Sigmoid colon (tissue), 4 donors: ENCODE measurements at regions not wholly inside any gene's neighbourhood (a gene's known extent, or its start where the extent isn't known, plus 50 kb on each side); places are given as distances from the start of the nearest gene placed in this dataset.

ENCODE experiments used
- CTCF ChIP-seq, 4 experiments: fragments of 450-650 bp in 3 of 4; fragments of 200-600 bp in 1 of 4; IDR thresholded peaks; one replicate each; pipeline ENCODE4 v1.5.1; 2016 to 2019; ENCODE audit warnings: antibody characterized with exemption in 4 of 4, mild to moderate bottlenecking in 3 of 4, moderate library complexity in 2 of 4
- EP300 ChIP-seq, 4 donors: sonication (generic); formaldehyde crosslinking; IDR thresholded peaks; one replicate each; pipeline ENCODE4 v1.6.1; 2017; ENCODE audit warnings: antibody characterized with exemption in 4 of 4
- POLR2A ChIP-seq, 2 donors: fragments of 450-650 bp; IDR thresholded peaks; one replicate each; pipeline ENCODE4 v1.6.1; 2016; ENCODE audit warnings: antibody characterized with exemption in 2 of 2, mild to moderate bottlenecking in 2 of 2, moderate library complexity in 2 of 2
- POLR2AphosphoS5 ChIP-seq, 4 donors: sonication (generic); formaldehyde crosslinking; IDR thresholded peaks; one replicate each; pipeline ENCODE4 v1.6.1; 2017; ENCODE audit warnings: antibody characterized with exemption in 4 of 4

GRCh38 chr2:181397331-181397730 is 59.9 kb upstream of the ITGA4 start:
- no peak for TF ChIP-seq CTCF (IDR thresholded peaks at IDR 0.05)
- TF ChIP-seq POLR2AphosphoS5 (IDR thresholded peaks at IDR 0.05), result no peak
- no peak for TF ChIP-seq POLR2A (IDR thresholded peaks at IDR 0.05)
- TF ChIP-seq EP300 (IDR thresholded peaks at IDR 0.05), result no peak
